Mononuclear cell (primary cell): ENCODE measurements at regions not wholly inside any gene's neighbourhood (a gene's known extent, or its start where the extent isn't known, plus 50 kb on each side); places are given as distances from the start of the nearest gene placed in this dataset.
A peak's percentile ranks its signal among the peaks of the same experiment; 100 is the strongest.

ENCODE experiments used
- H3K27me3 ChIP-seq: 2 replicates; pipeline ENCODE4 v1.6.0; 2011; ENCODE audit warnings: low read length, control low read depth; ENCODE audit not compliant: insufficient read depth
- H3K4me1 ChIP-seq: 2 replicates; pipeline ENCODE4 v1.5.1; 2011; ENCODE audit warnings: mild to moderate bottlenecking, low read length, control low read depth; ENCODE audit not compliant: insufficient read depth
- H3K4me3 ChIP-seq: 2 replicates; pipeline ENCODE4 v1.5.1; 2011; ENCODE audit warnings: mild to moderate bottlenecking, low read length, moderate library complexity
- H3K9me3 ChIP-seq: 2 replicates; pipeline ENCODE4 v1.5.1; 2011; ENCODE audit warnings: low read depth, mild to moderate bottlenecking, control low read depth, low read length

DNA sequence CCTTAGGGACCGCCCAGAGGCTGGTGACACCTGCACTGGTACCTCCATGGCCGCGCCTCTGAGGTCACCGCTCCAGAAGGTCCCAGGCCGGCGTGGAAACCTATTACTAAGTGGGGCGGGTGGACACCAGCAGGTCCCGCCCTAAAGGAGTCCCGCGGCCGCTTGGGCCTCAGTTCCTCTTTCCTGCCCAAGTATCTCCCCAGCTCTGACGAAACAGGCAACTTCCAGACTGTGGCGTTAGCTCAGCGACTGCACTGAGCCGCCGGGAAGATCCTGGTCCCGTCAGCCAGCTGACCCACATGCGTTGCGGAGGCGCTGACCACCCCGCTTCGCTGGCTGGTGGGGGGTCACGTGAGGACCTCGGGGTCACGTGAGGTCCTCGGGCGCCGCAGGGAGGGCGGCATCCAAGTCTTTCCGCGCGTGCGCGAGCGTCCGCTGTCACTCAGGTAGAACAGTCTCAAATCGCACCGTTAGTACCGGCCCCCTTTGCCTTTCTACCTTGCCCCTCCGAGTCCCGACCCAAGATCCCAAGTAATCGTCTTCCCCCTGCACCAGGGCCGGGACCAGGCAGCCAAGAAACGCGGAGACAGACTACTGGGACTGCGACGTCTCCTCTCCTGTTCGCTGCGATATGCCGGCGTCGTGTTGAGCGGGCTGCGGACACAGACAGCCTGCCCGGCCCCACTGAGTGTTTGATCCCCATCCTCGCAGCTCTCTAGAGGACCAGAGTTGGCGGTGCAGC, 53.7 kb upstream of the KDM4C start:
- Histone ChIP-seq H3K9me3 (no peaks in the 10 kb centered on the region), H3K4me1 (peaks cover 15% of the 10 kb centered on the region), H3K4me3 (peak overlapping the region; percentile 70), H3K27me3 (no peaks in the 10 kb centered on the region)

GRCh38 chr9:6702707-6703106, 55.1 kb upstream of the KDM4C start:
- H3K9me3 ChIP-seq, result no peaks in the 10 kb centered on the region

DNA sequence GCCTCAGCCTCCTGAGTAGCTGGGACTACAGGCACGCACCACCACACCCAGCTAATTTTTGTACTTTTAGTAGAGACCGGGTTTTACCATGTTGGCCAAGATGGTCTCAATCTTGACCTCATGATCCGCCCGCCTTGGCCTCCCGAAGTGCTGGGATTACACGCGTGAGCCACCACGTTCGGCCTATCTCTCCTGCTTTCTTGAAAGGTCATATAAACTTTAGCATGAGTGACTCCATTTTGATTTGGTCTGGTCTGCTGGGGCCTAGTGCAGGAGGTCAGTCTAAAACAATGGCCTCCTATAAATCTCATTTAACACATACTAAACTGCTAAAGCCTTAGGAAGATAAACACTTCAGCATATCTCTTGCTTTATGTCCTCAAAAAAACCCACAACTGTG, 50.6 kb upstream of the GLDC start:
- Histone ChIP-seq H3K4me3 (no peak overlapping the region), H3K9me3 (no peaks in the 10 kb centered on the region), H3K27me3 (no peaks in the 10 kb centered on the region), H3K4me1 (peaks cover 3% of the 10 kb centered on the region)

More at GRCh38 chr9:6702707-6703106, 55.1 kb upstream of the KDM4C start:
- H3K4me3 ChIP-seq, result no peak overlapping the region
- no peaks in the 10 kb centered on the region for H3K27me3 ChIP-seq
- H3K4me1 ChIP-seq, result peaks cover 15% of the 10 kb centered on the region

DNA sequence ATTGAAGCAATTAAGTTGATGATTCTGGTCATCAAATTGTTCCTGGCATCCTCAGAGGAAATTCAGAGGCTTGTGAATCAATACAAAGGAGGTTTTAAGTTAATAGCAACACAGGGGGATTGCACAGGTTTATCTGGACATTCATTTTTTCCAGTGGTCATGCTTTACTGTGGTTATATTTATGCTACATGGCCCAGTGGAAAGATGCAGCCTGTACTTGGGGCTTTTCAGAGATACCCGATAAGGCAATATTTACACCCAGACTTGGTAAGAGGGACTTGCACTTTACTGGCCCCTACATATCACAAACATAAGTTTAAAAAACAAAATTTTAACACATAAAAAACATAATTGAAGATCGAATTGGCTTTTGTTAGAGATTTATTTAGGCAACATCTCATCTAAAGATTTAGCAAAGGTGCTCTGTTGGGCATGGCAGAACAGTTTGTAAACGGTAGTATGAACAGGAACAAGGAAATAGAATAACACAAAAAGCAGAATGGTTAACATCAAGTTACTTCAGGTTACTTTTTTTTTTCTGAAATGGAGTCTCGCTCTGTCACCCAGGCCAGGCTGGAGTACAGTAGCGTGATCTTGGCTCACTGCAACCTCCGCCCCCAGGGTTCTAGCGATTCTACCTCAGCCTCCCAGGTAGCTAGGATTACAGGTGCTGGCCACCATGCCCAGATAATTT, 49.7 kb upstream of the GLDC start:
- Histone ChIP-seq H3K4me3 (no peak overlapping the region), H3K9me3 (no peaks in the 10 kb centered on the region), H3K27me3 (no peaks in the 10 kb centered on the region), H3K4me1 (peaks cover 8% of the 10 kb centered on the region)
